Esophagus squamous epithelium (tissue), 5 donors: ENCODE measurements at regions not wholly inside any gene's neighbourhood (a gene's known extent, or its start where the extent isn't known, plus 50 kb on each side); places are given as distances from the start of the nearest gene placed in this dataset.

Experiments used
- DNase-seq: peaks from one replicate; lab custom pipeline; 2025; lab: John Stamatoyannopoulos, UW
- H3K27ac ChIP-seq, 4 donors: fragments of 200-600 bp; sonication (generic); one replicate each; pipeline ENCODE4 v1.5.1; 2016 to 2019; ENCODE audit warnings: mild to moderate bottlenecking in 1 of 4
- H3K27me3 ChIP-seq, 4 donors: fragments of 200-600 bp; sonication (generic); 1 replicate in 3 of 4; 2 replicates in 1 of 4; pipeline versions ENCODE4 v1.5.1 to v1.6.0; 2017 to 2021; ENCODE audit warnings: antibody characterized with exemption in 1 of 4
- H3K36me3 ChIP-seq, 3 donors: fragments of 200-600 bp; sonication (generic); one replicate each; pipeline ENCODE4 v1.5.1; 2016 to 2019
- H3K4me1 ChIP-seq, 3 donors: fragments of 200-600 bp; sonication (generic); one replicate each; pipeline ENCODE4 v1.5.1; 2017 to 2019
- H3K4me3 ChIP-seq, 4 donors: fragments of 200-600 bp; sonication (generic); 1 replicate in 3 of 4; 2 replicates in 1 of 4; pipeline ENCODE4 v1.5.1; 2016 to 2019; ENCODE audit warnings: mild to moderate bottlenecking in 2 of 4, moderate library complexity in 1 of 4
- H3K9me3 ChIP-seq, 3 donors: fragments of 200-600 bp; sonication (generic); one replicate each; pipeline ENCODE4 v1.5.1; 2016 to 2019
- POLR2A ChIP-seq, 4 donors: fragments of 450-650 bp; IDR thresholded peaks; one replicate each; pipeline ENCODE4 v1.6.1; 2017; ENCODE audit warnings: antibody characterized with exemption in 4 of 4, mild to moderate bottlenecking in 4 of 4, moderate library complexity in 3 of 4
- WGBS, 2 donors: methylation state at CpG; one replicate each; pipeline ENCODE4 v1.1.5; 2018; 5-methylcytosine and 5-hydroxymethylcytosine counted together
- intact Hi-C: fragments of 100-400 bp; cut with DNase I; formaldehyde crosslinking; loops from one replicate; pipeline ENCODE4 v1.15.0; 2022
- TF ChIP-seq, protein P1 (sequence below), 6 experiments: fragments of 450-650 bp in 4 of 6; fragments of 200-600 bp in 2 of 6; sonication (generic) in 2 of 6; IDR thresholded peaks; one replicate each; pipeline ENCODE4 v1.5.1; 2016 to 2019; ENCODE audit warnings: antibody characterized with exemption in 6 of 6, mild to moderate bottlenecking in 4 of 6, moderate library complexity in 4 of 6
- donor health status: DM: yes; HTN: yes; CAD: no.

DNA sequence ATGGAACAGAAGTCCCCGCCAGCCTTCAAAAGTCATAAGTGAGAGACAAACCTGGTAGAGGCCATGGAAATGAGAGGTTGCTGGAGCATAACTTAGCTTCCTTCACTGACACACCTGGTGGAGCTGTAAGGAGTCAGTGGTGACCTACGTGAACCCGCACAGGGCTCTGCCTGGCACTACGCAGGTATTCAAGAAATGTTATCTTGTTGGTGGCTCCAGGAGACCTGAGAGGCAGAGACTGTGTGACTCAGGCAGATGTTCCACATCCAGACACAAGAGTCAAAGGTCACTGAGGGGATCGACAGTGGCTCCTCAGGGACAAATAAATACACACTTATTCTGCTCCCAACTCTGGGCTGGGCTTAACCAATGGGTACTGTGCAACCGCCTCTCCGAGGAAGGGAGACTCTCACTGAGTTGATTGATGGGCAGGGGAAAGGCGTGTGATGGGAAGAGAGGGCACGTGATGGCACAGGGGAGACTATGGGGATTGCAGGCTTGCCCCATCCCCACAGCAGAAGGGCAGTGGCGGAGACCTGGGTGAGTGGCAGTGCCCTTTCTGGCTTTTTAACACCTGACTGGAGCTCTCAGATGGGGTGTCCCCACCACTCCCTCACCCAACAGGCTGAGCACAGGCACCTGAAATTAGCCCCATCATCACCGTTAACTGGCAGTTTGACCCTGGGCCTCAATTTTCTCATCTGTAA, 111.7 kb upstream of the SMAD3 start:
- Histone ChIP-seq H3K4me3 (no peak overlapping the region), H3K36me3 (no peaks in the 10 kb centered on the region), H3K9me3 (no peaks in the 10 kb centered on the region), H3K4me1 (peaks cover 11 to 41% (median 12%) of the 10 kb centered on the region in 3 donors), H3K27me3 (no peaks in the 10 kb centered on the region), H3K27ac (no peak overlapping the region)
- intact Hi-C loops, result no loop called here
- no peak for TF ChIP-seq POLR2A (IDR thresholded peaks at IDR 0.05)
- TF ChIP-seq, protein P1, sequence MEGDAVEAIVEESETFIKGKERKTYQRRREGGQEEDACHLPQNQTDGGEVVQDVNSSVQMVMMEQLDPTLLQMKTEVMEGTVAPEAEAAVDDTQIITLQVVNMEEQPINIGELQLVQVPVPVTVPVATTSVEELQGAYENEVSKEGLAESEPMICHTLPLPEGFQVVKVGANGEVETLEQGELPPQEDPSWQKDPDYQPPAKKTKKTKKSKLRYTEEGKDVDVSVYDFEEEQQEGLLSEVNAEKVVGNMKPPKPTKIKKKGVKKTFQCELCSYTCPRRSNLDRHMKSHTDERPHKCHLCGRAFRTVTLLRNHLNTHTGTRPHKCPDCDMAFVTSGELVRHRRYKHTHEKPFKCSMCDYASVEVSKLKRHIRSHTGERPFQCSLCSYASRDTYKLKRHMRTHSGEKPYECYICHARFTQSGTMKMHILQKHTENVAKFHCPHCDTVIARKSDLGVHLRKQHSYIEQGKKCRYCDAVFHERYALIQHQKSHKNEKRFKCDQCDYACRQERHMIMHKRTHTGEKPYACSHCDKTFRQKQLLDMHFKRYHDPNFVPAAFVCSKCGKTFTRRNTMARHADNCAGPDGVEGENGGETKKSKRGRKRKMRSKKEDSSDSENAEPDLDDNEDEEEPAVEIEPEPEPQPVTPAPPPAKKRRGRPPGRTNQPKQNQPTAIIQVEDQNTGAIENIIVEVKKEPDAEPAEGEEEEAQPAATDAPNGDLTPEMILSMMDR (IDR thresholded peaks at IDR 0.05), result no peak
- DNase-seq, result no peak
- WGBS, 2 donors, result 89 to 90% methylated on average over 11 of the region's 11 CpGs

DNA sequence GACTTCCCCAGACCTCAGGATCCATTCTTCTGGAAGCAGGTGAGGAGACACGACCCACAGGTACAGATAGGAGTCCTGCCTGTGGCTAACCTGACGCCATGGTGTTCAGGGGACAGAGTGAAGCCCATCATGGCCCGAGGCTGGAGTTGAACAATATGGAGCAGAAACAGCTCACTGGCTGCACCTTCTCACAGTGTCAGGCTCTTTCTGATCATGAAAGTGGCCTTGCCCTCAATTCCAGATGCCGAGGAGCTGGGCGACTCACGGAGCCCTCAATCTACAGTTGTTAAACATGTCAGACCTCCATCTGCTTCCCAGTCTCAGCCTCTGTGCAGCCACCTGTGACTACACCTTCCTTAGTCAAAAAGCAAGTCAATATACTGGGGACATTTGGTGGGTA, 110.8 kb upstream of the SMAD3 start:
- H3K9me3 ChIP-seq, result no peaks in the 10 kb centered on the region
- no peak for TF ChIP-seq POLR2A (IDR thresholded peaks at IDR 0.05)
- no peaks in the 10 kb centered on the region for H3K36me3 ChIP-seq
- 73 to 80% methylated on average over 3 to 6 of the region's 6 CpGs for WGBS, 2 donors
- H3K27ac ChIP-seq, result no peak overlapping the region
- intact Hi-C loops, result no loop called here
- DNase-seq, result no peak
- no peaks in the 10 kb centered on the region for H3K27me3 ChIP-seq
- H3K4me3 ChIP-seq, result no peak overlapping the region
- peaks cover 11 to 41% (median 12%) of the 10 kb centered on the region in 3 donors for H3K4me1 ChIP-seq

DNA sequence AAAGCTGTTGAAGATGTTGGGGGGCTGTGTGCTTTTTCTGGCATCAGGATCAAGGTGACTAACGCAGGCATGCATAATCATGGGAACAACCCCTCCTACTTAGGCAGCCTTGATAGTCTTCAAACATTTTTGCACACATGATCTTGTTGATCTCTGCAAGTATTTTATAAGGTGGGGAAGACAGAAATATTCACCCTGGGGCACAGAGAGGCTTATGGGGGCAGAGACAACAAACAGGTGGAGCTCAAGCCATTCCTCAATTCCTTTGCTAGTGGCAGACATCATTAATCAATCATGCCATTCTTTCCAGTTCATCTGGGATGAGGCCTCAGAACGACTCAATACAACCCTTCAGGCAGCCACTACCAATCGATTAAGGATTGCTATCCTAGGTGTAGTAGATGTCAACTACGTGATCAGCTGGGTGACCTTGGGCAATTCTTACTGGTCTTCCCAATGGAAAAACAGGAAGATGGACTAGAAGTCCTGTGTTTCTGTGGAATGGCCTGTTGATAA, 110.3 kb upstream of the SMAD3 start:
- H3K27ac ChIP-seq, result no peak overlapping the region
- H3K4me1 ChIP-seq, result peaks cover 11 to 41% (median 12%) of the 10 kb centered on the region in 3 donors
- no peak for DNase-seq
- TF ChIP-seq POLR2A (IDR thresholded peaks at IDR 0.05), result no peak
- TF ChIP-seq, protein P1 (IDR thresholded peaks at IDR 0.05), result no peak
- intact Hi-C loops, result no loop called here
- no peaks in the 10 kb centered on the region for H3K9me3 ChIP-seq
- no peaks in the 10 kb centered on the region for H3K36me3 ChIP-seq
- H3K4me3 ChIP-seq, result no peak overlapping the region
- H3K27me3 ChIP-seq, result no peaks in the 10 kb centered on the region
- WGBS, 2 donors, result 40 to 46% methylated on average over 4 of the region's 4 CpGs

DNA sequence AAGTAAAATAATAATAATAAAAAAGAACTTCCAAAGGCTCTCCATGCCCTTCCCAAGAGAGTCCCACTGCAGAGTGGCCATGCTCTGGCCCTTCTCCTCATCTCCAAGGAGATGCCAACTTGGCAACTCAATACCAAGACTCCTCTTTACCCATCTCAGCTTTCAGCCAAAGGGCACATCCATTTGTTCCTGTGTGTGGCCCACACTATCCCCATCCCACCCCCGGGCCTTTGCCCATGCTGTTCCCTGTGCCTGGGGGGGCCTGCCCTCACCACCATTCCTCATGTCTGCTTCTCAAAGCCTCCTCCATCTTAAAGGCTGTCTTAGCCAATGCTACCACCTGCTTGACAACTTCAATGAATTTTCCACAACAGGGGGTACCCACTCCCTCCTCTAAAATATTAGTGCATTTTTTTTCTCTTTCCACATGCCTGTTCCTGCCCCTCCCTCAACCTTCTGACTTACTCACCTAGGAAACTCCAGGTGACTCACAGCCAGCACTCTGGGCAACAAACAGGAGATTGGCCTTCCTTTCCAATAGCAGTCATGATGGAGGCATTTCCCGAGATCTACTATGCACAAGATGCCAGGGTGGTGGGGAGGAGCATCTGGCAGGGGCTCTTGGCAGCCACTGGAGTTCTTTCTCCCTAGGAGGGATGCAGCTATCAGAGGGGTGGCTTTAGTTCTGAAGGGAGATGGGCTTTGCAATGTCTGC, 109.4 kb upstream of the SMAD3 start:
- TF ChIP-seq POLR2A (IDR thresholded peaks at IDR 0.05), result no peak
- TF ChIP-seq, protein P1 (IDR thresholded peaks at IDR 0.05), result no peak
- H3K4me1 ChIP-seq, result peaks cover 11 to 41% (median 12%) of the 10 kb centered on the region in 3 donors
- no peak overlapping the region for H3K4me3 ChIP-seq
- no peaks in the 10 kb centered on the region for H3K9me3 ChIP-seq
- DNase-seq, result no peak
- 42 to 51% methylated on average over 1 to 2 of the region's 2 CpGs for WGBS, 2 donors
- H3K27ac ChIP-seq, result peak overlapping the region in 3 of 4 donors; percentile 1 to 31 (median 9)
- H3K27me3 ChIP-seq, result no peaks in the 10 kb centered on the region
- intact Hi-C loops, result no loop called here
- H3K36me3 ChIP-seq, result no peaks in the 10 kb centered on the region

DNA sequence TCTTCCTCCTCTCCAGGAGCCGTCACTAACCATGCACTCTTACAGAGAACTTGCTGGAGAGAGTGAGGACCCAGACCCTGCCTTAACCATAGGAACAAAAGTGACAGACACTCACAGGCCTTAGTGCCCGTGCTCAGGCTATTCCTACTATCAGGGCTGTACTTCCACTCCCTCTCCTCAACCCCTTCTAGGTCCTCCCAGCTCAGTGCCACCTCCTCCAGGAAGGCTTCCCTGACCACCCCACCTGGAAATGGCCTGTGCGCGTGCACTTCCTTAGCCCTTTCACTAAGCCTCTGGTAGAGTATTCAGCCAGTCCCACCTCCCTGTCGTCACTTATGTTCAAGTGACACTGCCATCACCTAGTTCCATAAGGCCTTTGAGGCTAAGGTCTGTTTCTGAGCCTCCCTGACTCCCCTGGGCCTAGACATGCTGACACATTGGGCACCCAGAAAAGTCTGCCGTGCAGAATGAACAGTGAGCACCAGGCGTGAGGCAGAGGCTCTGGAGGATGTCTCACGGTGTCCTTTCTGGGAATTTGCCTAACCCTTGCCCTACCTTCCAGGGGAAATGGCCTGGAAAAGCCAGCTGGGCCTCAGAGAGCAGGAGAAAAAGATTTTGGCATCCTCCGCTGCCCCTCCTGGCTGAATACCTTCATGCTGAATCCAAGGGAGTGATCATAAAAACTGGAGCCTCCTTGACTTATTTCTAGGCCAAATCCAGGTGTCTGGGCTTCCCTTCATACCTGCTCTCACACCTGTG, 108.6 kb upstream of the SMAD3 start:
- Histone ChIP-seq H3K36me3 (no peaks in the 10 kb centered on the region), H3K4me1 (peaks cover 11 to 35% (median 12%) of the 10 kb centered on the region in 3 donors), H3K9me3 (no peaks in the 10 kb centered on the region), H3K27ac (peak overlapping the region in 3 of 4 donors; percentile 1 to 31 (median 9)), H3K4me3 (no peak overlapping the region), H3K27me3 (no peaks in the 10 kb centered on the region)
- intact Hi-C loops, result no loop called here
- TF ChIP-seq, protein P1 (IDR thresholded peaks at IDR 0.05), result no peak
- TF ChIP-seq POLR2A (IDR thresholded peaks at IDR 0.05), result no peak
- 73 to 77% methylated on average over 7 to 9 of the region's 9 CpGs for WGBS, 2 donors
- no peak for DNase-seq
